ENCODE measurements at regions not wholly inside any gene's neighbourhood (a gene's known extent, or its start where the extent isn't known, plus 50 kb on each side); places are given as distances from the start of the nearest gene placed in this dataset.
"Not testable (repeated sequence)": the region's sequence is repeated elsewhere in the genome, so short reads cannot be mapped to it uniquely, and the experiment has no call there.

GRCh38 chr13:76708138-76708688 lies 178.0 kb downstream of the KCTD12 start:
- DNase-seq = no peak

GRCh38 chr13:76707360-76707759 lies 178.8 kb downstream of the KCTD12 start:
- no peak for DNase-seq

- DNase-seq = no peak
Measured at GRCh38 chr13:76703621-76704288, 182.4 kb downstream of the KCTD12 start.

- DNase-seq = no peak
Measured at GRCh38 chr13:76703216-76703615, 183.0 kb downstream of the KCTD12 start.

GRCh38 chr13:76697288-76697687 lies 188.9 kb downstream of the KCTD12 start:
- DNase-seq = no peak

- DNase-seq = no peak
Measured at GRCh38 chr13:76696370-76696769, 189.8 kb downstream of the KCTD12 start.

- DNase-seq = no peak
Measured at GRCh38 chr13:76693086-76693485, 193.1 kb downstream of the KCTD12 start.

- DNase-seq = peak in 1 of 2 experiments; percentile 52
Measured at GRCh38 chr13:76692346-76692745, 193.9 kb downstream of the KCTD12 start.

- no peak for DNase-seq
Measured at GRCh38 chr13:76690611-76691010, 195.6 kb downstream of the KCTD12 start.

- no peak for DNase-seq
Measured at GRCh38 chr13:76687467-76687866, 198.7 kb downstream of the KCTD12 start.

- no peak for DNase-seq
Measured at GRCh38 chr13:76685938-76686337, 200.3 kb downstream of the KCTD12 start.

GRCh38 chr13:76684336-76684735 lies 201.9 kb downstream of the KCTD12 start:
- DNase-seq = no peak

GRCh38 chr13:76683854-76684253 lies 202.4 kb downstream of the KCTD12 start:
- DNase-seq = no peak

- DNase-seq = no peak
Measured at GRCh38 chr13:76683168-76683567, 203.0 kb downstream of the KCTD12 start.

- DNase-seq = no peak
Measured at GRCh38 chr13:76680112-76680511, 206.1 kb downstream of the KCTD12 start.

- DNase-seq = peak; percentile 18 to 67
Measured at GRCh38 chr13:76677043-76677442, 209.2 kb downstream of the KCTD12 start.

GRCh38 chr13:76672420-76672819 lies 213.8 kb downstream of the KCTD12 start:
- no peak for DNase-seq

- no peak for DNase-seq
Measured at GRCh38 chr13:76668716-76669115, 217.5 kb downstream of the KCTD12 start.

- DNase-seq = no peak
Measured at GRCh38 chr13:76668141-76668540, 218.1 kb downstream of the KCTD12 start.

- peak in 1 of 2 experiments; percentile 49 for DNase-seq
Measured at GRCh38 chr13:76667551-76667950, 218.7 kb downstream of the KCTD12 start.

GRCh38 chr13:76663592-76664335 lies 222.4 kb downstream of the KCTD12 start:
- DNase-seq = no peak

- DNase-seq = not testable (repeated sequence)
Measured at GRCh38 chr13:76659074-76659473, 227.1 kb downstream of the KCTD12 start.

- peak in 1 of 2 experiments; percentile 10 for DNase-seq
Measured at GRCh38 chr13:76656500-76656899, 229.7 kb downstream of the KCTD12 start.

- DNase-seq = no peak
Measured at GRCh38 chr13:76656056-76656455, 230.1 kb downstream of the KCTD12 start.

Measured in NCI-H524 (cell line).